Testis (tissue), 2 donors: ENCODE measurements at regions not wholly inside any gene's neighbourhood (a gene's known extent, or its start where the extent isn't known, plus 50 kb on each side); places are given as distances from the start of the nearest gene placed in this dataset.

Experiments used
- DNase-seq: peaks from one replicate; pipeline ENCODE4 v3.0.0-alpha.2; 2019
- H3K27ac ChIP-seq, 2 donors: fragments of 200-600 bp; sonication (generic); one replicate each; pipeline ENCODE4 v1.5.1; 2019
- H3K27me3 ChIP-seq: fragments of 200-600 bp; sonication (generic); one replicate; pipeline ENCODE4 v1.5.1; 2019
- H3K36me3 ChIP-seq: fragments of 200-600 bp; sonication (generic); one replicate; pipeline ENCODE4 v1.5.1; 2017; ENCODE audit warnings: low read depth; ENCODE audit errors: missing control alignments
- H3K4me1 ChIP-seq: fragments of 200-600 bp; sonication (generic); one replicate; pipeline ENCODE4 v1.5.1; 2019
- H3K4me3 ChIP-seq, 2 donors: fragments of 200-600 bp; sonication (generic); one replicate each; pipeline ENCODE4 v1.5.1; 2017 to 2019
- H3K9me3 ChIP-seq: fragments of 200-600 bp; sonication (generic); one replicate; pipeline ENCODE4 v1.5.1; 2017
- POLR2A ChIP-seq: fragments of 450-650 bp; IDR thresholded peaks from one replicate; pipeline ENCODE4 v1.6.1; 2017; ENCODE audit warnings: antibody characterized with exemption, mild to moderate bottlenecking, moderate library complexity
- WGBS, 2 donors: methylation state at CpG; one replicate each; pipeline ENCODE4 v1.1.5; 2018; 5-methylcytosine and 5-hydroxymethylcytosine counted together
- intact Hi-C: fragments of 100-400 bp; cut with DNase I; formaldehyde crosslinking; loops from one replicate; pipeline ENCODE4 v1.15.1; 2023; ENCODE audit warnings: low total_unique reads
- TF ChIP-seq, protein P1 (sequence below), 3 experiments: fragments of 450-650 bp in 2 of 3; fragments of 200-600 bp in 1 of 3; sonication (generic) in 1 of 3; IDR thresholded peaks; one replicate each; pipeline ENCODE4 v1.5.1; 2016 to 2019; ENCODE audit warnings: antibody characterized with exemption in 3 of 3, mild to moderate bottlenecking in 2 of 3, moderate library complexity in 1 of 3

DNA sequence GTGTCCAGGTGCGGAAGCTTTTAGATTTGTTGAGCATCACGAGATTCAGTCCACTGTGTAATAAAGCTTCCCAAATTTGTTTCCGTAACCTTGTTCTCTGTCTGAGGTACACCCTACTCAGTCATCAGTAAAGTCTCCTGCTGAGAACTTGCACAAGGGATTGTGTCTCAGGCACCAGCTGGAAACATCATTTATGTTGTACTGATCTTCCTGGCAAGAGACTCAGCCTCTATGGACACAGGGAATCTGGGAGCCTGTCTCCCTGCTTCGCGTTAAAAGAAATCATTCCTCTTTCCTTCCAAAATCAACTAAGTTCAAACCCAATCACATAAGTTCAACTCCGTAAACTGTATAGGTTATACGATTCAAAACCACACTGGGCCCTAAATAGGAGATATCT, 336.8 kb downstream of the GPR37 start:
- no peaks in the 10 kb centered on the region for H3K27me3 ChIP-seq
- H3K4me1 ChIP-seq = no peaks in the 10 kb centered on the region
- no peak overlapping the region for H3K4me3 ChIP-seq
- TF ChIP-seq POLR2A = no peak
- TF ChIP-seq, protein P1, sequence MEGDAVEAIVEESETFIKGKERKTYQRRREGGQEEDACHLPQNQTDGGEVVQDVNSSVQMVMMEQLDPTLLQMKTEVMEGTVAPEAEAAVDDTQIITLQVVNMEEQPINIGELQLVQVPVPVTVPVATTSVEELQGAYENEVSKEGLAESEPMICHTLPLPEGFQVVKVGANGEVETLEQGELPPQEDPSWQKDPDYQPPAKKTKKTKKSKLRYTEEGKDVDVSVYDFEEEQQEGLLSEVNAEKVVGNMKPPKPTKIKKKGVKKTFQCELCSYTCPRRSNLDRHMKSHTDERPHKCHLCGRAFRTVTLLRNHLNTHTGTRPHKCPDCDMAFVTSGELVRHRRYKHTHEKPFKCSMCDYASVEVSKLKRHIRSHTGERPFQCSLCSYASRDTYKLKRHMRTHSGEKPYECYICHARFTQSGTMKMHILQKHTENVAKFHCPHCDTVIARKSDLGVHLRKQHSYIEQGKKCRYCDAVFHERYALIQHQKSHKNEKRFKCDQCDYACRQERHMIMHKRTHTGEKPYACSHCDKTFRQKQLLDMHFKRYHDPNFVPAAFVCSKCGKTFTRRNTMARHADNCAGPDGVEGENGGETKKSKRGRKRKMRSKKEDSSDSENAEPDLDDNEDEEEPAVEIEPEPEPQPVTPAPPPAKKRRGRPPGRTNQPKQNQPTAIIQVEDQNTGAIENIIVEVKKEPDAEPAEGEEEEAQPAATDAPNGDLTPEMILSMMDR (IDR thresholded peaks at IDR 0.05) = no peak
- WGBS, 2 donors = 47 to 63% methylated on average over 7 of the region's 7 CpGs
- H3K36me3 ChIP-seq = no peaks in the 10 kb centered on the region
- intact Hi-C loops = no loop called here
- no peaks in the 10 kb centered on the region for H3K9me3 ChIP-seq
- no peak for DNase-seq
- no peak overlapping the region for H3K27ac ChIP-seq

- no peak overlapping the region for H3K4me3 ChIP-seq
- no peak overlapping the region for H3K27ac ChIP-seq
- TF ChIP-seq POLR2A = no peak
- TF ChIP-seq, protein P1 (IDR thresholded peaks at IDR 0.05) = no peak
- no peaks in the 10 kb centered on the region for H3K4me1 ChIP-seq
- no peaks in the 10 kb centered on the region for H3K9me3 ChIP-seq
- no peak for DNase-seq
- H3K36me3 ChIP-seq = no peaks in the 10 kb centered on the region
- no peaks in the 10 kb centered on the region for H3K27me3 ChIP-seq
- intact Hi-C loops = no loop called here
Observed at GRCh38 chr7:124426621-124427020, 339.0 kb downstream of the GPR37 start.

DNA sequence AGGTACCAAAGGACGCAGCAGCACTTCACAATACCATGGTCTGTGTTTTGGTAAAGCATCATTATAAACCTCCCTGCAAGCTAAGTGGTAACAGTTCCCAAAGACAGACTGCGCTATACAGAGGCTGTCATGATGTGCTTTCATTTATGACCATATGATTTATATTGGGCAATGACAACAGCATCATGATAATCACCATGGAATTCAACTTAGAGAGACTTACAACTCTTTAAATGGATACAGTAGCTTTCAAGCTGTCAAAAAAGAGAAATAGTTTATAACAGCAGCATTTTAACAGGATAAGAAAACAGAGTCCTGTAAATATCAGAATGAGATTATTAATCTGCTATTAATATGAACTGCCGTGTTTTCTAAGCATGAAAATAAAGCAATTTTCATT, 341.7 kb downstream of the GPR37 start:
- Histone ChIP-seq H3K4me3 (no peak overlapping the region), H3K9me3 (no peaks in the 10 kb centered on the region), H3K27ac (no peak overlapping the region), H3K36me3 (no peaks in the 10 kb centered on the region), H3K27me3 (no peaks in the 10 kb centered on the region), H3K4me1 (no peaks in the 10 kb centered on the region)
- TF ChIP-seq POLR2A = no peak
- TF ChIP-seq, protein P1 (IDR thresholded peaks at IDR 0.05) = no peak
- intact Hi-C loops = no loop called here
- no peak for DNase-seq
- 82 to 84% methylated on average over 3 of the region's 3 CpGs for WGBS, 2 donors

DNA sequence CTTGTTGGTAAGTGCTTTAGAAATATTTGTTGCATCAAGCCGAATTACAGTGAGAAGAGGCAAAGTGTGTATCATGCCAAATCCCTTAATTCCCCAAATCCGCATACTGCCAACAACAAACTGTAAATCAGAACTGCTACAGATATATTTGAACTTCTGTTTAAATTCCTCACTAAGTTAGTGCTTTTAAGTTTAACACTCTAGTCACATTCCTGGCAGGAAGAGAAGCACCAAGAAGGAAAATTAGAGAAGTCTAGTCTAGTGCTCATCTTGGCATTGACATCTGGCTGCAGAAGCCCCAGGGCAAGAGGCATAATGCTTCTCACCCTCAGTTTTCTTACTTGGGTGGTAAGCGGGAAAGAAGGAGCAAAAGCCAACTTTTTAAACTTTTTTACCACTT, 343.5 kb downstream of the GPR37 start:
- no peaks in the 10 kb centered on the region for H3K4me1 ChIP-seq
- TF ChIP-seq, protein P1 (IDR thresholded peaks at IDR 0.05) = no peak
- no peak for TF ChIP-seq POLR2A
- DNase-seq = no peak
- H3K36me3 ChIP-seq = no peaks in the 10 kb centered on the region
- intact Hi-C loops = no loop called here
- H3K9me3 ChIP-seq = no peaks in the 10 kb centered on the region
- H3K4me3 ChIP-seq = no peak overlapping the region
- WGBS, 2 donors = 87 to 93% methylated on average over 3 of the region's 3 CpGs
- H3K27me3 ChIP-seq = no peaks in the 10 kb centered on the region
- H3K27ac ChIP-seq = no peak overlapping the region

GRCh38 chr7:124420367-124420766, 345.2 kb downstream of the GPR37 start:
- intact Hi-C loops = no loop called here

More at GRCh38 chr7:124420367-124420766, 345.2 kb downstream of the GPR37 start:
- no peak overlapping the region for H3K27ac ChIP-seq
- no peak for TF ChIP-seq POLR2A
- TF ChIP-seq, protein P1 (IDR thresholded peaks at IDR 0.05) = no peak
- H3K36me3 ChIP-seq = no peaks in the 10 kb centered on the region
- 91 to 97% methylated on average over 2 of the region's 2 CpGs for WGBS, 2 donors
- H3K27me3 ChIP-seq = no peaks in the 10 kb centered on the region
- no peaks in the 10 kb centered on the region for H3K9me3 ChIP-seq
- DNase-seq = no peak
- H3K4me3 ChIP-seq = no peak overlapping the region
- H3K4me1 ChIP-seq = no peaks in the 10 kb centered on the region
